ENCODE measurements at regions not wholly inside any gene's neighbourhood (a gene's known extent, or its start where the extent isn't known, plus 50 kb on each side); places are given as distances from the start of the nearest gene placed in this dataset.

DNA sequence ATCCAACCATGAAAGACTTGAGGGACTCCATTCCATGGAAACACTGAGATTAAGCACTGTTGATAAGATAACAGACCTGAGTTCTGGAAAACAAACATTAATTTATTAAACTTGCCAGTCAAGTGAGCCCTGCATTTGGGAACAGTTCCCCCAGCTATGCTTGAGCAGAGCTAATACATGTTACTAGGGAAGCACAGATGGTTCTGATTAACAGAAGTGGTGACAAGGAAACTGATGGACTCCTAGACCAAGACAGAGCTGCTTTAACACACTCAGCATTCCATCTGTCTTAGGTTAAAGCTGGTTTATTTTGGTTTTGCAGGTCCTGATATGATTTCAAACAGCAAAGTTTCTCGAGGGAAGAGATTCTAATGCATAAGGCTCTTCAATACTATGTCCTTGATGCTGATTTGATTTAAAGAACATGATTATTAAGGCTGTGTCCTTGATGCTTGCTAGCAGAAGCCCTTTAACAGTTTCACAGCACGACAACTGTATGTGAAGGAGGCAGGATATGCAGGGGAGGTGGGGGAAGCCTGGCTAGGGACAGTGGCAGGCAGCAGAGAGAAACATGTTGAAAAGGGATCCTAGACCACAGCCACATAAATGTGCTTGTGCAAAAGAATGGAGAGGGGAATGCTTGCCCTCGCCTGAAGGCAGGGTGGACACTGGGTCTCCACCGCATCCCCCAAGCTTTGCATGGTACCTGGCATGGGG lies 66.2 kb downstream of the ACTBL2 start:
- no peak for TF ChIP-seq ZNF629 (tag by site-specific recombination; IDR thresholded peaks at IDR 0.05)
- TF ChIP-seq, protein P1, sequence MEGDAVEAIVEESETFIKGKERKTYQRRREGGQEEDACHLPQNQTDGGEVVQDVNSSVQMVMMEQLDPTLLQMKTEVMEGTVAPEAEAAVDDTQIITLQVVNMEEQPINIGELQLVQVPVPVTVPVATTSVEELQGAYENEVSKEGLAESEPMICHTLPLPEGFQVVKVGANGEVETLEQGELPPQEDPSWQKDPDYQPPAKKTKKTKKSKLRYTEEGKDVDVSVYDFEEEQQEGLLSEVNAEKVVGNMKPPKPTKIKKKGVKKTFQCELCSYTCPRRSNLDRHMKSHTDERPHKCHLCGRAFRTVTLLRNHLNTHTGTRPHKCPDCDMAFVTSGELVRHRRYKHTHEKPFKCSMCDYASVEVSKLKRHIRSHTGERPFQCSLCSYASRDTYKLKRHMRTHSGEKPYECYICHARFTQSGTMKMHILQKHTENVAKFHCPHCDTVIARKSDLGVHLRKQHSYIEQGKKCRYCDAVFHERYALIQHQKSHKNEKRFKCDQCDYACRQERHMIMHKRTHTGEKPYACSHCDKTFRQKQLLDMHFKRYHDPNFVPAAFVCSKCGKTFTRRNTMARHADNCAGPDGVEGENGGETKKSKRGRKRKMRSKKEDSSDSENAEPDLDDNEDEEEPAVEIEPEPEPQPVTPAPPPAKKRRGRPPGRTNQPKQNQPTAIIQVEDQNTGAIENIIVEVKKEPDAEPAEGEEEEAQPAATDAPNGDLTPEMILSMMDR (tag by site-specific recombination; IDR thresholded peaks at IDR 0.05), result no peak
